Retinal pigment epithelial cell (primary cell): ENCODE measurements at regions not wholly inside any gene's neighbourhood (a gene's known extent, or its start where the extent isn't known, plus 50 kb on each side); places are given as distances from the start of the nearest gene placed in this dataset.

ENCODE experiments used
- DNase-seq: peaks from one replicate; pipeline ENCODE4 v3.0.0-alpha.2; 2010; ENCODE audit warnings: low read depth
- H3K4me3 ChIP-seq: 2 replicates; pipeline ENCODE4 v1.5.1; 2011; ENCODE audit warnings: mild to moderate bottlenecking, low read length, control low read depth, moderate library complexity
- TF ChIP-seq, protein P1 (sequence below): conservative IDR thresholded peaks from 2 replicates; pipeline ENCODE4 v1.5.1; 2011; ENCODE audit warnings: low read depth, low read length, control low read depth, inconsistent platforms

DNA sequence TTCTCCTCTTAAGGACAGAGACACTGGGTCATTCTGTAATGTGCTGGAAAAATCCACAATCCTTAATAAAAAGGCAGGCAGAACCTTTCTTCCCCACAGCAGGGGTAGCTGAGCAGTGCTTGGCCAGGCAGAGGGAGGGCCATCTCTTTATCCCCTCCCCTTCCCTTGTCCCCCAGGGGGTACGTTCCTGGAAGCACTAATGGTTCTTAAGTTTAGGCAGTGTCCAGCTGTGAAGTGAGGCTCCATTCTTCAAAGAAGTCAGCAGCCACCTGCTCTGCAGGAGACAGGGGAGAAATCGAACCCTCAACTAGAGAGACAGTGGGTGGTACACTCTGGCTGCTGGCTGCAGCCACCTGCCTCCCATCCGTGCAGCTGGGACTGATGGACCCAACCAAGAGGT lies 533.9 kb upstream of the CDH11 start:
- DNase-seq: no peak
- TF ChIP-seq, protein P1, sequence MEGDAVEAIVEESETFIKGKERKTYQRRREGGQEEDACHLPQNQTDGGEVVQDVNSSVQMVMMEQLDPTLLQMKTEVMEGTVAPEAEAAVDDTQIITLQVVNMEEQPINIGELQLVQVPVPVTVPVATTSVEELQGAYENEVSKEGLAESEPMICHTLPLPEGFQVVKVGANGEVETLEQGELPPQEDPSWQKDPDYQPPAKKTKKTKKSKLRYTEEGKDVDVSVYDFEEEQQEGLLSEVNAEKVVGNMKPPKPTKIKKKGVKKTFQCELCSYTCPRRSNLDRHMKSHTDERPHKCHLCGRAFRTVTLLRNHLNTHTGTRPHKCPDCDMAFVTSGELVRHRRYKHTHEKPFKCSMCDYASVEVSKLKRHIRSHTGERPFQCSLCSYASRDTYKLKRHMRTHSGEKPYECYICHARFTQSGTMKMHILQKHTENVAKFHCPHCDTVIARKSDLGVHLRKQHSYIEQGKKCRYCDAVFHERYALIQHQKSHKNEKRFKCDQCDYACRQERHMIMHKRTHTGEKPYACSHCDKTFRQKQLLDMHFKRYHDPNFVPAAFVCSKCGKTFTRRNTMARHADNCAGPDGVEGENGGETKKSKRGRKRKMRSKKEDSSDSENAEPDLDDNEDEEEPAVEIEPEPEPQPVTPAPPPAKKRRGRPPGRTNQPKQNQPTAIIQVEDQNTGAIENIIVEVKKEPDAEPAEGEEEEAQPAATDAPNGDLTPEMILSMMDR: no peak

DNA sequence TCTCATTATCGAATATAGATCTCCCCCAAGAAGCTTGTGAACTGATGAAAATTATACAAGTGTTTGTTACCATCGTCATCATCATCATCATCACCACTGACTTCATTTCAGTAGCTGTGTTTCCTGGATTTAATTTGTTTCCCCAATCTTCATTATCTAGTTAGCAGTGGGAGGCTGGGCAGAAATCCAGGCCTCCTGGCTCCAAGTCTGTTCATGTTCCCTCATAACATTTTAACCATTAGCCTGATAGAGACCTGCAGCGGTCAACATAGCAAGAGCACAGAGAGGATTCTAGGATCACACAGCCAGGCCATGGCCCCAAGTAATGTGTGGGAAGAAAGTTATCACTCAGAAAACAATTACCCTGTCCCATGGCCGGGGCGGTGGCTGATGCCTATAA lies 526.2 kb upstream of the CDH11 start:
- DNase-seq: no peak
- TF ChIP-seq, protein P1: no peak

More for the DNA sequence above, 533.9 kb upstream of the CDH11 start:
- H3K4me3 ChIP-seq: no peak overlapping the region

DNA sequence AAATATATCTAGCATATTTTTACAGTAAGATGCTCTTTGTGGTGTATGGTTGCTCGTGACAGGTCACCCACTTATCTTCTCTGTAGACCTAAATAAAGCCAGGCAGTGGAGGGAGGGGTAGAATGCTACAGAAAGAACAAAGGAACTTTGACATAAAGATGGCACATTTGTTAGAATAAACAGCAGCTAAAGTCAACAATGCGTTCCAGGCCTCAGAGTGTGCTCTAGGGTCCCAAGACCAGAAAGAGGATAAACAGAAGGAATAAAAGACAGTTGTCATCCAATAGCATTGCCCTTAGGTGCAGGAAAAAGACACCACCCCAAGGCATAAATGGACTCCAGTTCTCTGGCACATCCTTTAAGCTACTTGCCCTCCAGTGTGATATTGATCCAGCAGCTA lies 523.0 kb upstream of the CDH11 start:
- TF ChIP-seq, protein P1: no peak
- no peak for DNase-seq
- H3K4me3 ChIP-seq: no peak overlapping the region

More for the DNA sequence above, 526.2 kb upstream of the CDH11 start:
- H3K4me3 ChIP-seq: no peak overlapping the region

DNA sequence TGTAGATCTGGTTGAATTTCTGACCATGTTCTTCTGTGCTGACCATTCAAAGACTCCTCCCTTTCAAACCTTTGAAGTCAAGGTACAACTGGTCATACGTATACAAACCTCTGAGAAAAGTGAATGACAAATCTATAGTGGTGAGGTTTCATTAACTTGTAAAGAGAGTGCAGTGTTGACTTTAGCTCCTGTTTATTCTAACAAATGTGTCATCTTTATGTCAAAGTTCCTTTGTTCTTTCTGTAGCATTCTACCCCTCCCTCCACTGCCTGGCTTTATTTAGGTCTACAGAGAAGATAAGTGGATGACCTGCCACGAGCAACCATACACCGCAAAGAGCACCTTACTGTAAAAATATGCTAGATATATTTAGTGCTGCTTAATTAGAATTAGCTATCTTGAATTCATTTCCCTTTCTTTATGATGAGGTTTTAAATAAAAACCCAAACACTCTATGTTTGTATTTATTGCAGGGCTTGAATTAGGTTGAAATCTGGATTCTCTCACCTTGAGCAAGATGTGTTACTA lies 520.0 kb upstream of the CDH11 start:
- TF ChIP-seq, protein P1: no peak
- DNase-seq: no peak
- H3K4me3 ChIP-seq: no peak overlapping the region

DNA sequence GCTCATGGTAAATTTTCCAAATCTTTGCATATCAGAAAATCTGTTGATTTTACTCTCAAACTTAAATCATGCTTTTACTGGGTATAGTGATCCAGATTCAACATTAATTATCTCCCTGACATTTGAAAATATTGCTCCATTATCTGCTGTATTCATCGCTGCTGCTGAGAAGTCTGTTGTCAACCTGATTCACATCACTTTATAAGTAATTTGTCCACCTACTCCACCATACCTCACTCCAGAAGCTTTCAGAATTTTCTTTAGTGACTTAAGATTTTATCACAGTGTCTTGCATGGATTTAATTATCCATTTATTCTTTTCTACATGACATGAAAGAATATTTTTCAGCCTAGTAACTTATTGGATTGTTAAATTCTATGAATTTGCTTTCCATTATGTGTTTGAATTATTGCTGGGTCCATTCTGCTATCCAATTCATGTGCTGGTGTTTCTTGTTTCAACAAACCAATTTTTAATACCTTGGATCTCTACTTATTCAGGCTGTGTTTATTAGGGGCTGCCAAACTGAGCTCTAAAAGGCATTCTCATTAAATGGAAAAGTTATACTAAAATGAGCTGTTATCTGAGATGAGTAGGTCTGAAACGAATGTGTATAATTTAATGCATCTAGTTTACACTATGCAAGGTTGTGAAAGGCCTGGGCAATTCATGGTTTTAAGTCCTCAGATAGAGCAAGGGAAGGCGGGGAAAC lies 519.3 kb upstream of the CDH11 start:
- no peak overlapping the region for H3K4me3 ChIP-seq
- no peak for DNase-seq
- TF ChIP-seq, protein P1: no peak

DNA sequence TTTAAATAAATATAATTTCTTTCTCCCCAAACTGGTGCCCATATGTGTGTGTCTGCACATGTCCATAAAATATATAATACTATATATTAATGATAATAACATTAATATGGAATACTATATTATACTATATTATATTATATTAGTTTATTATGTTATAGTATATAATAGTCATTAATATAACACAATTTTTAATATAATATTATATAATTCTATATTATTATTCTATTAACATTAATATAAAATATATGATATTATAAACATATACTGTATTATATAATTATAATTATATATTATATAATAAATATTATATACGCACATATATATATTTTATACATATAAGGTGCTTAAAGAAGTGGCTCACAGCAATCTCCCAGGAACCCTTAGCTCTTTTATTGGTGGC lies 513.0 kb upstream of the CDH11 start:
- no peak overlapping the region for H3K4me3 ChIP-seq
- TF ChIP-seq, protein P1: no peak
- DNase-seq: no peak

DNA sequence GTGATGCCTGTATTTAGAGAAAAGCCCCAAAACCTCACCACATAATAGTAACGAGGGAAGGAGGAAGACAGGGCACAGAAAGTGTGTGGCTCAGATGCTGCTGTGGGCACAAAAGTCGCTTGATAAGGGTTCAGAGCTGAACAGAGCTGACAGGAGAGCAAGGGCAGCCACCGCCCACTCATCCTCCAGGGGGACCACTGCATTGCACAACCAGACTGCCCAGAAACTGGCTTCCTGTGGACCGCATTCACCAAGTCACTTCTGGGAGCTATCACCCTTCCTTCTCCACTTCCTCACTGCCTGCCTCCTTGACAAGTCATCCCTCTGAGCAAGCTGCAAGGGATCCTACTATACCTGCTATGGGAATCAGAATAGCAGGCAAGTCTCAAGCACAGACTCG lies 512.4 kb upstream of the CDH11 start:
- TF ChIP-seq, protein P1: no peak
- DNase-seq: no peak

More for the DNA sequence above, 512.4 kb upstream of the CDH11 start:
- no peak overlapping the region for H3K4me3 ChIP-seq
